Aorta (tissue), 5 donors: ENCODE measurements at regions not wholly inside any gene's neighbourhood (a gene's known extent, or its start where the extent isn't known, plus 50 kb on each side); places are given as distances from the start of the nearest gene placed in this dataset.

Source experiments
- ATAC-seq: fragments of 200-7000 bp; cut with Tn5 transposase; one replicate; pipeline ENCODE4 v1.9.1; 2022; ENCODE audit warnings: moderate library complexity; ENCODE audit not compliant: low FRiP score
- DNase-seq, 2 donors: peaks; one replicate each; pipeline ENCODE4 v3.0.0-alpha.2; 2020
- H3K27ac ChIP-seq, 2 donors: one replicate each; pipeline ENCODE4 v1.5.1; 2013; ENCODE audit warnings: low read length in 2 of 2, mild to moderate bottlenecking in 2 of 2, moderate library complexity in 2 of 2, control low read depth in 1 of 2, inconsistent platforms in 1 of 2, low read depth in 1 of 2
- H3K27me3 ChIP-seq, 2 donors: one replicate each; pipeline ENCODE4 v1.6.1; 2013; ENCODE audit warnings: control low read depth in 1 of 2, low read length in 1 of 2, mild to moderate bottlenecking in 1 of 2, moderate library complexity in 1 of 2; ENCODE audit not compliant: insufficient read depth in 2 of 2, control insufficient read depth in 1 of 2
- H3K36me3 ChIP-seq, 2 donors: one replicate each; pipeline ENCODE4 v1.6.1; 2013; ENCODE audit warnings: control low read depth in 1 of 2, low read length in 1 of 2, mild to moderate bottlenecking in 1 of 2; ENCODE audit not compliant: insufficient read depth in 2 of 2, control insufficient read depth in 1 of 2
- H3K4me1 ChIP-seq, 2 donors: one replicate each; pipeline ENCODE4 v1.6.1; 2013; ENCODE audit warnings: low read length in 2 of 2, control low read depth in 1 of 2, mild to moderate bottlenecking in 1 of 2, moderate library complexity in 1 of 2; ENCODE audit not compliant: insufficient read depth in 2 of 2, control insufficient read depth in 1 of 2
- H3K4me3 ChIP-seq, 2 donors: one replicate each; pipeline ENCODE4 v1.5.1; 2013; ENCODE audit warnings: low read length in 2 of 2, control low read depth in 1 of 2, mild to moderate bottlenecking in 1 of 2
- H3K9me3 ChIP-seq: one replicate; pipeline ENCODE4 v1.6.1; 2013; ENCODE audit warnings: mild to moderate bottlenecking, low read length; ENCODE audit not compliant: control insufficient read depth
- WGBS, 2 donors: extraction: QIAGEN DNeasy Blood & Tissue Kit; methylation state at CpG; one replicate each; pipeline ENCODE4 v1.1.7; 2013; 5-methylcytosine and 5-hydroxymethylcytosine counted together
- intact Hi-C, 2 donors: fragments of 100-400 bp; cut with DNase I; formaldehyde crosslinking; loops; one replicate each; pipeline versions ENCODE4 v1.14.2 to v1.15.0; 2022
- donor health status: healthy with polysubstance abuse.
- donor health status: Bipolar disorder and iron deficiency.
- donor health status: DM: no; HTN: no; CAD: no.
- donor health status: DM: no; HTN: no; CAD: no.
- donor health status: DM: yes; HTN: yes; CAD: no.

GRCh38 chr3:110593749-110594148 is 477.9 kb upstream of the NECTIN3 start:
- Histone ChIP-seq H3K9me3 (peaks cover 3% of the 10 kb centered on the region), H3K27me3 (no peaks in the 10 kb centered on the region), H3K4me3 (no peak overlapping the region), H3K27ac (no peak overlapping the region), H3K4me1 (peaks cover 0 to 7% of the 10 kb centered on the region in 2 donors), H3K36me3 (no peaks in the 10 kb centered on the region)
- no peak for ATAC-seq
- intact Hi-C loops: no loop called here
- DNase-seq: no peak

DNA sequence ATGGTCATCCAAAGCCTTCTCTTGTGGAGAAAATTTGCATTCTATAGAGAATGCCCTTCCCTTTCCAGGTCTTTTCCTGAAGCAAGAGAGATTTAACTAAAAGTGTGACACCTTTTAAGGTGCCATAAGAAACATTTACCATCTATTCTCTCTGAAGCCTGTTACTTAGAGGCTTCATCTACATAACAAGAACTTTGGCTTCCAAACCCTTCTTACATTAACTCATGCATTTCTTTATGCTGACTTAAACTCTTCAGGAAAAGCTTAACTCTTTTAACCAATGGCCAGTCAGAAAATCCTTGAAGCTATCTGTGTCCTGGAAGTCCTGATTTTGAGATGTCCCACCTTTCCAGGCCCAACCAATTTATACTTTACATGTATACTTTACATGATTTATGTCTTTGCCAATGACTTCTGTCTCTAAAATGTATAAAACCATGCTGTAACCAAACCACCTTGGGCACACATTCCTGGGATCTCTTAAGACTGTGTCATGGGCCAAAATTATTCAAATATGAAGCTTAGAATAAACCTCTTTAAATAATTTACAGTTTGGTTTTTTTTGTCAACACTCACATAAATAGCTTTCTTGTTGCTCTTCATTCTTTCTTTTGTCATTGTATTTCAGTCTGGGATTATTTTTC is 472.6 kb upstream of the NECTIN3 start:
- intact Hi-C loops: no loop called here
- Histone ChIP-seq H3K27me3 (no peaks in the 10 kb centered on the region), H3K27ac (no peak overlapping the region), H3K36me3 (no peaks in the 10 kb centered on the region), H3K4me3 (no peak overlapping the region), H3K9me3 (peaks cover 3% of the 10 kb centered on the region), H3K4me1 (no peaks in the 10 kb centered on the region)
- ATAC-seq (no peak), DNase-seq (no peak)

- no peak for DNase-seq
- no peaks in the 10 kb centered on the region for H3K9me3 ChIP-seq
- H3K36me3 ChIP-seq: no peaks in the 10 kb centered on the region
- no peaks in the 10 kb centered on the region for H3K4me1 ChIP-seq
- no peak for ATAC-seq
- H3K27ac ChIP-seq: no peak overlapping the region
- intact Hi-C loops: no loop called here
- H3K27me3 ChIP-seq: no peaks in the 10 kb centered on the region
- H3K4me3 ChIP-seq: no peak overlapping the region
Observed at GRCh38 chr3:110608566-110608965, 463.1 kb upstream of the NECTIN3 start.

DNA sequence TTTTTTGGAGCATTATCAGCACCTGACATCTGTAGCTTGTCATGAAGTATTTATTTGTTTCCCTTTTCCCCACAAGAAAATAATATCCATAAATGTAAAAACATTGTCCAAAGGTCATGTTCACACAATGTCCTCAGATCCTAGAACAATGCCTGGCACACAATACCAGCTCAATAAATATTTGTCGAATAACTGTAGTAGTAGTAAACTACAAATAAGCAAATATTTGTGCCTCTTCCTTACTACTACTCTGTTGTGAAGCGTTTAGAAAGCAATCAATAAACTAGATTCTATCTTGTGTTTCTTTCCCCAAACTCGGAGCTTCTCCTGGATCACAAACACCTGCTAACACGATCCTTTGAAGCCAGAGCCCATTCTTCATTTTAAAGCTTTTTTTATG is 459.6 kb upstream of the NECTIN3 start:
- no peak for DNase-seq
- Histone ChIP-seq H3K4me1 (no peaks in the 10 kb centered on the region), H3K9me3 (no peaks in the 10 kb centered on the region), H3K27ac (no peak overlapping the region), H3K36me3 (no peaks in the 10 kb centered on the region), H3K27me3 (no peaks in the 10 kb centered on the region), H3K4me3 (no peak overlapping the region)
- WGBS, 2 donors: 85 to 89% methylated on average over 4 of the region's 4 CpGs
- ATAC-seq: no peak
- intact Hi-C loops: no loop called here

DNA sequence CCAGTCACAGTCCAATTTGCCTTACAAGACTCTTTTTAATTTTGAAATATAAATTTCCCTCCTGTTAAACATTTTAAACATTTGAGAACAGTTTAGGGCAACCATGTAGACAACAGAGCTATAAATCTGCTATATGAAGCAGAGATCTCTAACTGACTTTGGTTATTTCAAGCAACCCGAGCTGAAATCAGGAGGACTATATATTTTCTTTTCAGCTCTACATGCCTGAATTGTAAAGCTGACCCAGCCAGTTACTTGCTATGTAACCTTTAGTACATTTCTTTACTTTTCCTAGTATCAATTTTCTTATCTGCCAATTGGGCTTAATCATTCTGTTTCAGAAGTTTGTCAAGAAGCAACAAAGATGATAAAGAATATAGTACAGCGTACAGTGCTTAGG is 457.4 kb upstream of the NECTIN3 start:
- H3K4me1 ChIP-seq: no peaks in the 10 kb centered on the region
- WGBS, 2 donors: 55 to 68% methylated on average over 2 of the region's 2 CpGs

DNA sequence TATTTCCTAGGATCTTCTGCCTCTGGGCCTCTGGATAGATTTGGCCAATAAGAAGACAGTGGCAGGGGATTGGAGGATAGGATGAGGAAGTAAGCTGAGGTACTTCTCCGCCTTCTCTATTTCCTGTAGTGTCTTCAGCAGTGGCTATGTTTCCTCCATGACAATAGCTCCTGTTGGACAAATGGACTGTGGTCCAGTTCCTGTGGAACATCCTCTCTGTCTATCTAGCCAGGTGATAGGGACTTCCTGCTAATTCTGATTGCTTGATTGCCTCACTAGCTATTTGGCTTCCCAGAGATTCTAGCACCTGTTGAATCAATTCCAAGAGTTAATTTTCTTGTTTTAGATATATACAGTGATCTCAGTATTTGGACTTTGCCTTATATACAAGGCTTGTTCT is 456.2 kb upstream of the NECTIN3 start:
- WGBS, 2 donors: 95 to 100% methylated on average over 1 of the region's 1 CpG
- H3K36me3 ChIP-seq: no peaks in the 10 kb centered on the region

More for the DNA sequence above, 457.4 kb upstream of the NECTIN3 start:
- H3K27me3 ChIP-seq: no peaks in the 10 kb centered on the region
- DNase-seq (no peak), ATAC-seq (no peak)
- no peaks in the 10 kb centered on the region for H3K9me3 ChIP-seq
- H3K27ac ChIP-seq: no peak overlapping the region
- H3K4me3 ChIP-seq: no peak overlapping the region
- no peaks in the 10 kb centered on the region for H3K36me3 ChIP-seq
- intact Hi-C loops: no loop called here

DNA sequence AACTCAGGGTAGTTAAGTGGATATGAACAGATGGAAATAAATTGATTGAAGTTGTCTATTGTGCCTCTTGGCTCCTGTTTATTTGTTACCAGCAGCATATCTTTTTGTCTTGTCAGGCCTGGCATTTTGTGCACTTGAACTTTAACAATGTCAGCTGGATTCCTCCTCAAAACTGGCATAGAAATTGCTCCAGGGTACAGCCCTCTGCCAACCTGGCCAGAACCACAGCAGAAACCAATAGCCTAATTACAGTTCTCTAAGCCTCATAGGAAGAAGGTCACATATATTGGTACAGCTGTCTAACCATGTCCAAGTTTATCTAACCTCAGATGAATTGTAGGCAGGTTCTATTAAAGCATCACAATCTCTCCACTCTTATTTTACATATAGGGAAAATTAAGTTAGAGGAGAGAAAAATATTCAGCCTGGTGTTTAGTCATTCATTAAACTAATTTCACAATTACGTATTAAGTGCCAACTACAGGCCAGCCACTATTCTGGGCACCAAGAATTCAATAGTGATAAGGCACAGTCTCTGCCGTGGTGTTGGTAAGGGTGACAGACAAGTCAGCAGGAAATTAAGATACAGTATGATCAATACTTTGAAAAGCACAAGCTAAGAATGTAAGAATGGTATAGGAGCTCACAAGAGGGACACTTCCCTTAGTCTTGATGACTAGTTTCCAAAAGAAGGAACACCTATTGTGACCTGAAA is 452.9 kb upstream of the NECTIN3 start:
- Histone ChIP-seq H3K27me3 (no peaks in the 10 kb centered on the region), H3K27ac (no peak overlapping the region), H3K36me3 (no peaks in the 10 kb centered on the region), H3K9me3 (no peaks in the 10 kb centered on the region), H3K4me1 (no peaks in the 10 kb centered on the region), H3K4me3 (no peak overlapping the region)
- WGBS, 2 donors: 59 to 69% methylated on average over 2 of the region's 2 CpGs
- DNase-seq: no peak
- intact Hi-C loops: no loop called here
- no peak for ATAC-seq

More for the DNA sequence above, 456.2 kb upstream of the NECTIN3 start:
- H3K27me3 ChIP-seq: no peaks in the 10 kb centered on the region
- intact Hi-C loops: no loop called here
- H3K9me3 ChIP-seq: no peaks in the 10 kb centered on the region
- ATAC-seq (no peak), DNase-seq (no peak)
- no peaks in the 10 kb centered on the region for H3K4me1 ChIP-seq
- no peak overlapping the region for H3K27ac ChIP-seq
- H3K4me3 ChIP-seq: no peak overlapping the region

DNA sequence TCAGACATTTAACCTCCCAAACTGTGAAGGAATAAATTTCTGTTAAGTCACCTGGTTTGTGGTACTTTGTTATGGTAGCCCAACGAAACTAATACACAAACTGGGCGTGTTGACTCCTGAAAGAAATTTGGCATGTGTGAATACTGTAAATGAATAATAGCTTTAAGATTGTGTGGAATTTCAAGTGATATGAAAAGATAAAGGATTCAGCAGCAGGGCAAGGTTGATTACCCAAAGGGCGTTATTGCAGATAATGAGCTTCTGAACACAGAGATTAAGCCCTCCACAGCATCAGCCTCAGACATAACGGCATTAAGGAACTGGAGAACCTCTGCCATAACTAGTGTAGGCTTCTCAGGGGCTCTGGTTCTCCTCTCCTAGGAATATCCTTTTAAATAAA is 451.5 kb upstream of the NECTIN3 start:
- Histone ChIP-seq H3K27ac (no peak overlapping the region), H3K4me1 (peaks cover 0 to under 1% of the 10 kb centered on the region in 2 donors), H3K36me3 (no peaks in the 10 kb centered on the region), H3K4me3 (no peak overlapping the region), H3K9me3 (no peaks in the 10 kb centered on the region), H3K27me3 (no peaks in the 10 kb centered on the region)
- 54 to 55% methylated on average over 4 of the region's 4 CpGs for WGBS, 2 donors
- ATAC-seq (no peak), DNase-seq (no peak)
- intact Hi-C loops: no loop called here

DNA sequence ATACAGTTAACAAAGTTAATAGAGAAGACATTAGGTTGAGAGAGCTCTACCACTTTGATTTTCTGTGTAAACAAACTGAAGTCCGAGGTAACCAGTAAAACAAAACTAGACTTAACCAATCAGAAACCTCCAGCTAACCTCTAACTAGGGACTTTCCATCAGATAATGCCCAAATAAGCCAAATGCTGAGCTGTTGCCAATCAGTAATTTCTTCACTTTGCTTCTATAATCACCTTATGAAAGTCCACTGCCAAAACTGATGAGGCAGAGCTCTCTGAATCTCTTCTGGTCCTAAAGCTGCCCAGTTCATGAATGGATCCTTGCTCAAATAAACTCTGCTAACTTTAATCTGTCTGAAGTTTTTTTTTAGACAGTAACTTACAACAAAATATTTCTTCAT is 448.0 kb upstream of the NECTIN3 start:
- Histone ChIP-seq H3K36me3 (no peaks in the 10 kb centered on the region), H3K27me3 (no peaks in the 10 kb centered on the region), H3K4me1 (peaks cover 0 to 2% of the 10 kb centered on the region in 2 donors), H3K4me3 (no peak overlapping the region), H3K9me3 (no peaks in the 10 kb centered on the region), H3K27ac (no peak overlapping the region)
- DNase-seq: no peak
- ATAC-seq: no peak
- intact Hi-C loops: no loop called here
- WGBS, 2 donors: 35 to 47% methylated on average over 1 of the region's 1 CpG
